ENCODE measurements at regions not wholly inside any gene's neighbourhood (a gene's known extent, or its start where the extent isn't known, plus 50 kb on each side); places are given as distances from the start of the nearest gene placed in this dataset.

DNA sequence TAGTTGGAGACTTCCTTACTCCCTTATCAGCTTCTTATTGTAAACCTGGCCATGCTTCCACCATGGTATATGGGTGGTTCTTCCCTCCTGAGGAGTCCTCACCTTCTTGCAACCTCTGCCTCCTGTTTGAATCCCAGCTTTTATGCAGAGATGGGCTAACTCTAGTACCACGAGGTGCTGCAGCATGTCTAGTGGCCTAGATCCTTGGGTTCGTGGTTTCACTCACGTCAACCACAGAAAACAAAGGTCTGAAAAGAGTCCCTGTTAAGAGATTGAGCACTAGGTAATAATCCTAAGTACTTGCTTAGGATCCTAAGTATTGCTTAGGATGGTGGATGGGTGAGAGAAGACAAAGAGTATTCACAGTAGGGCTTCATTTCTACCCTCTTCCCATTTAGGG lies 133.7 kb downstream of the FCRL5 start:
- Histone ChIP-seq H2AFZ (ENCODE audit: low read length) (no peak overlapping the region), H3K27me3 (ENCODE audit: control insufficient read depth, insufficient read depth, low read length) (no peaks in the 10 kb centered on the region), H3K36me3 (ENCODE audit: control insufficient read depth, insufficient read depth, low read length) (no peaks in the 10 kb centered on the region), H3K79me2 (ENCODE audit: control insufficient read depth, insufficient read depth, low read length) (no peaks in the 10 kb centered on the region), H3K4me2 (ENCODE audit: extremely low read depth, insufficient read depth, low read length) (no peak overlapping the region), H3K9me3 (ENCODE audit: control insufficient read depth, insufficient read depth, low read depth, low read length) (no peaks in the 10 kb centered on the region), H3K9ac (ENCODE audit: insufficient read depth, low read length) (no peak overlapping the region), H3K4me1 (ENCODE audit: control insufficient read depth, extremely low read depth, insufficient read depth, low read length) (no peaks in the 10 kb centered on the region), H4K20me1 (ENCODE audit: control insufficient read depth, extremely low read depth, insufficient read depth, low read length) (no peaks in the 10 kb centered on the region), H3K27ac (ENCODE audit: insufficient read depth, low read length) (no peak overlapping the region), H3K4me3 (replicated peaks in 1 of 4; ENCODE audit: control extremely low read depth in 1 of 4, insufficient read depth in 1 of 4, low read depth in 3 of 4, low read length in 4 of 4) (no peak overlapping the region)
- TF ChIP-seq EZH2 (IDR thresholded peaks at IDR 0.05; ENCODE audit: low read length, missing control alignments) (no peak), CTCF (conservative IDR thresholded peaks at IDR 0.05 in 1 of 2, IDR thresholded peaks at IDR 0.05 in 1 of 2; ENCODE audit: low read depth in 1 of 2, low read length in 2 of 2) (no peak)
- no peak for DNase-seq (ENCODE audit: low read depth in 2 of 2)

- Histone ChIP-seq H3K9ac (ENCODE audit: insufficient read depth, low read length) (no peak overlapping the region), H3K27ac (ENCODE audit: insufficient read depth, low read length) (no peak overlapping the region), H3K9me3 (ENCODE audit: control insufficient read depth, insufficient read depth, low read depth, low read length) (no peaks in the 10 kb centered on the region), H3K79me2 (ENCODE audit: control insufficient read depth, insufficient read depth, low read length) (no peaks in the 10 kb centered on the region), H2AFZ (ENCODE audit: low read length) (no peak overlapping the region), H4K20me1 (ENCODE audit: control insufficient read depth, extremely low read depth, insufficient read depth, low read length) (no peaks in the 10 kb centered on the region), H3K4me1 (ENCODE audit: control insufficient read depth, extremely low read depth, insufficient read depth, low read length) (no peaks in the 10 kb centered on the region), H3K4me3 (replicated peaks in 1 of 4; ENCODE audit: control extremely low read depth in 1 of 4, insufficient read depth in 1 of 4, low read depth in 3 of 4, low read length in 4 of 4) (no peak overlapping the region), H3K27me3 (ENCODE audit: control insufficient read depth, insufficient read depth, low read length) (no peaks in the 10 kb centered on the region), H3K4me2 (ENCODE audit: extremely low read depth, insufficient read depth, low read length) (no peak overlapping the region), H3K36me3 (ENCODE audit: control insufficient read depth, insufficient read depth, low read length) (no peaks in the 10 kb centered on the region)
- TF ChIP-seq EZH2 (IDR thresholded peaks at IDR 0.05; ENCODE audit: low read length, missing control alignments) (no peak), CTCF (conservative IDR thresholded peaks at IDR 0.05 in 1 of 2, IDR thresholded peaks at IDR 0.05 in 1 of 2; ENCODE audit: low read depth in 1 of 2, low read length in 2 of 2) (no peak)
- DNase-seq (ENCODE audit: low read depth in 2 of 2) = no peak
Observed at GRCh38 chr1:157418231-157418630, 134.1 kb downstream of the FCRL5 start.

GRCh38 chr1:157415661-157416060 lies 136.7 kb downstream of the FCRL5 start:
- Histone ChIP-seq H3K27me3 (ENCODE audit: control insufficient read depth, insufficient read depth, low read length) (no peaks in the 10 kb centered on the region), H3K9ac (ENCODE audit: insufficient read depth, low read length) (no peak overlapping the region), H3K79me2 (ENCODE audit: control insufficient read depth, insufficient read depth, low read length) (no peaks in the 10 kb centered on the region), H3K4me3 (replicated peaks in 1 of 4; ENCODE audit: control extremely low read depth in 1 of 4, insufficient read depth in 1 of 4, low read depth in 3 of 4, low read length in 4 of 4) (no peak overlapping the region), H3K4me1 (ENCODE audit: control insufficient read depth, extremely low read depth, insufficient read depth, low read length) (no peaks in the 10 kb centered on the region), H3K27ac (ENCODE audit: insufficient read depth, low read length) (no peak overlapping the region), H3K36me3 (ENCODE audit: control insufficient read depth, insufficient read depth, low read length) (no peaks in the 10 kb centered on the region), H2AFZ (ENCODE audit: low read length) (no peak overlapping the region), H4K20me1 (ENCODE audit: control insufficient read depth, extremely low read depth, insufficient read depth, low read length) (no peaks in the 10 kb centered on the region), H3K4me2 (ENCODE audit: extremely low read depth, insufficient read depth, low read length) (no peak overlapping the region), H3K9me3 (ENCODE audit: control insufficient read depth, insufficient read depth, low read depth, low read length) (no peaks in the 10 kb centered on the region)
- no peak for DNase-seq (ENCODE audit: low read depth in 2 of 2)
- TF ChIP-seq CTCF (conservative IDR thresholded peaks at IDR 0.05 in 1 of 2, IDR thresholded peaks at IDR 0.05 in 1 of 2; ENCODE audit: low read depth in 1 of 2, low read length in 2 of 2) (no peak), EZH2 (IDR thresholded peaks at IDR 0.05; ENCODE audit: low read length, missing control alignments) (no peak)

Data from fibroblast of lung (primary cell).